Femur (tissue), 1 donor: ENCODE measurements at regions not wholly inside any gene's neighbourhood (a gene's known extent, or its start where the extent isn't known, plus 50 kb on each side); places are given as distances from the start of the nearest gene placed in this dataset.
A peak's percentile ranks its signal among the peaks of the same experiment; 100 is the strongest.

Experiments used
- DNase-seq: peaks from one replicate; pipeline ENCODE4 v3.0.0-alpha.2; 2017

DNA sequence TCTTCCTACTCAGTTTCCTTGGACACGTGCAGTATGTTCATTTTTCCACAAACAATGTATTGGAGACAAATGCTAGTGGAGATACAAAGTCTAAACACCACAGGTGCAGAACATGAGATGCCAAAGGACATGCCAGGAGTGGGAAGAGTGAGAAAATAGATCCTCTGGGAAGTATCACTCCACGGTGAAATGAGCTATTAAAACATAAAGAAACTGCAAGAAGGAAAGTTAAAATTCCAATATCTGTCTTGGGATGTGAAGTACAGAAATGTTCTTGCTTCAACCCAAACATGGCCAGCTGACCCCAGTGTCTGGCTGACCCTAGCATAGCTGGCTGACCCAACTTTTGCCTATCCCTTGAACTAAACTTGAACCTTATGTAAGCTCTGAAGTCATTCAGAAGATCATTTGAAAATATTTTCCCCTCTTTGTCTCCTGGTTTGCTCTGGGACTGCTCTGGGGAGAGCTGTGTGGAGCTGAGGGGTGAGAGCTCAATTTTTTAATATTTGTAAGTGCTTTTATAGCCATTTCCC is 59.5 kb downstream of the FZD1 start:
- peak; percentile 85 for DNase-seq

DNA sequence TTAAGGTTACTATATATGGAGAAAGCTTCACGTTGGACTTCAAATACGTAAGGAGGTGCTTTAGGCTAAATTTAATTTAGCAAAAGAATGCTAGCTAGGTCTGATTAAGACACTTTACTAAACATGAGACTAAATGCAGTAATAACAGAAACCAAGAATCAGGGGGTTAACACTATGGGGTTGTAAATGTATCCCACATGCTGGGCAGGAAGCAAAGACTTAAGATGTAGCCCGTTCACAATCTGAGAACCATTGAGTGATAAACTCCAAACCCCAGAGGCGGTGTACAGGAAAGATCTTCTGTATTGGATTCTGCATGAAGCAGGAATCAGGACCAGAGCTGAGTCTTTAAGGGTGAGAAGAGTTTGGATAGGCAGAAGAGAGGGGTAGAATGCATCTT is 60.4 kb downstream of the FZD1 start:
- DNase-seq, result no peak

DNA sequence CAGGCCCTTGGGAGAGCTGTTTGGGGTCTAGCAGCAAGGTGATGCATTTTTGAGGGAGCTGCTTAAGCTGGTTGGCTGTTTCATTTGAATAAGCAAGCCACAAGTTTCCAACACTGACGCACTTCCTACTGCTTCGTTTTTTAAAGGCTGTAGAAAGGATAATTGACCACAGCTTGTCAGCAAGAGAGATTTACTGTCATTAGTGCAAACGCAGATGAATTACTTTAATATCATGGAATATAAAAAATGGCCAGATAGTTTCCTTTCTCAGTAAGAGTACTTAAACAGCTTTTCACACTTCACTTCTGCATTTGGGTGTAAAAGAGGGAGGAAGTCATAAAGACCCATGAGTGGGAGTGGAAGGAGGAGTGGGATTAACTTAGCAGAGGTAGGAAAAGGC is 61.5 kb downstream of the FZD1 start:
- DNase-seq, result peak; percentile 33

DNA sequence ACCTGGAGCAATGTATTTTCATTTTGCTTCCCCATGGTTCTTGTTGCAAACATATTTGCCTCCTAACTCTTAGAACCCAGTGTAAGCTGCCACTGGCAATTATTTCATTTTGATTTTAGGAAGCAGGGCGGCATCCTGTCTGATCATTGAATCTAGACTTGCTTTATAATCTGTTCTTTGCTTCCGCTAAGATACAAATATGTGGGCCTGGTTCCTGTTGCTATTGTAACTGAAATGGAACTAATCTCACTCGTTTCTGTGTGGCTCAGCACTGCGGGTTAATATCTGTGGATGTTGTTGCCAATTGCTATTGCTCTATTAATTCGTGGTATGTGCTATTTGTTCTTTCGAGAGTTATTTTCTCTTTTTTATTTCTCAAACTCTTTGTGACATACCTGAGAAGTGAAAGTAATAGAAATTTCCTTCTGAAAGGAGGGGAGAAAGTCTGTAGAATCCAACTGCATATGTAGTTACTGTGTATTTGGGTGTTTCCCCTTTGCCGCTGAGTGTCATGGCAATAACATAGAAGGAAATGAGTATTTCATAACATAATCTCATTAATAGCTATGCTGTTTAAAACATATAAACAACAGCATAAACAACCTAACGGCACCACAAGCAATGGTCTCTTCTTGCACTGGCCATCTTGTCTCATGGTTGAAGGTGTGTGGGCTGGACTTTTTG is 62.4 kb downstream of the FZD1 start:
- no peak for DNase-seq

DNA sequence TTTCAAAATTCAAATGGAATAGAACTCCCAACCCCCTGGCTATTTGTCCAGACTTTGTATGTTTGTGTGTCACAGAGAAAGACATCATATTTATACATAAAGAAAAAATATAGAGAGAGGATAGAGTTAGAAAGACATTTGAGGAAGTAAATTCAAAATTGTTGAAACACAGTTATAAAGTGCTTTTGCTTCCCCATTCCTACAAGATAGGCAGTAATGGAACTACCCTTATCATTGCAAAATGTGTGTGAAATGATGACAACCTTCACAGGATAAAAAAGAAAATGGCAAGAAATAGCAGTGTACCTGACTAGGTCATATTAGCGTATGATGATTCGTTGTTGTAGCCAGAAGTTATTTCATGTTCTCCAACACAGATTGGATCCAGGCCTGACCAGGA is 63.1 kb downstream of the FZD1 start:
- no peak for DNase-seq

DNA sequence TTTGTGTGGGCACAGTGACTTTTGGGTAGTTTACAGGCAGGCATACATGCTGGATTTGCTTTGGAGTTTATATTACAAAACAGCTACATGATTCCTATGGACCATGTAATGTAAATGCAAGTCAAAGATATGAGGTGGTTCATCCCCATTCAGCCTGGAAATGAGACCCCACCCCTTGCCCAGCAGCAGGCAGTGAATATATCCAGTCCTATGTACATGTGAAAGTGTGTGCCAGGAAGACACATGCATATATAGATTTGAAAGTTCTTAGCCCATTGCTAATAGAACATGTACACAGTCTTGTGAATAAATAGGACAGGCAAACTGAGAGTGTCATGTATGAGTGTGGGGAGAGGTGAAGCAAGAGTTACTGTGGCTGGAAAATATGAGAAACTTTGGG is 65.3 kb downstream of the FZD1 start:
- no peak for DNase-seq

DNA sequence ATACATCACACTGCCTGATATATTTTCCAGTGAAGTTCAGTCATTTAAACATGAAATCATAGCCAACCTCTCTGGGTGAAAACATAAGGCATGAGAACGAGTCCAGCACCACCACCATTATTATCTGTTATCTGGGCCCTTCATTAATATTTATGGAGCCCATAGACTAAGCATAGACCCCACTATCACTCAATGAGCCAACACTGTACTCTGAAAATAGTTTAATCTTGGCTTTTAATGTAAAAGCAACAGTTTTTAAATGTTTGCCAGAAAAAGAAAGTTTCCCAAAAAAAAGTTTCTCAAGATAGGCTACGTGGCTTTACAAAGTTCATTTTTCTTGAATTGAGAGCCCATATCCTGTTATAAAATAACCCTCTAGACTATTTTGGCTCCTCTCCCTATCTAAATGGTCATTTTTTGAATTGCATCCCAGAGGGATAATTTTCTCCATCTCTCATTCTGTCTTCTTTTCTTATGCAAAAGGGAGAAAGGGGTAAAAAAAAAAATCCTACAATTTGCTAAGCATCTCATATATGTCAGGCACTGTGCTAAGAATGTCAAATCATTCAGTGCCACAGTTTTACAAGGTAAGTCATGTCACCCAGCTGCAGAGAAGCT is 66.1 kb downstream of the FZD1 start:
- DNase-seq, result no peak

DNA sequence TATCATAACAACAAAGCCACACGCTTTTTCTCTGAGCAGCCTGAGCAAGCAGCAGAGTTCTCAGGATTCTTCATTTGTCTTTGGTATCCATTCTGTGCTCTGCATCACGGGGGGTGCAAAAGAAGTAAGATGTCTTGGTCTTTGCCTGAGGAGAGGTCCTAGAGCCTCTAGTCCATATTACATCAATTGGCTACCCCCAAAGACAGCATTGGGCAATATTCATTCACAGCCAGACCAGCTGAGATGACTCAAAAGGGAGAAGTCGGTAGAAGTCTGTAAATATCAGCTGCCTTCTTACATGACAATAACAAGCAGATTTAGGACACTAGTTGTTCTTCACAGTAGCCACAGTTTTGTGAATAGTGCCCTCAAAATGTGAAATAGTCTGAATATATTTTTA is 66.6 kb downstream of the FZD1 start:
- DNase-seq, result no peak

DNA sequence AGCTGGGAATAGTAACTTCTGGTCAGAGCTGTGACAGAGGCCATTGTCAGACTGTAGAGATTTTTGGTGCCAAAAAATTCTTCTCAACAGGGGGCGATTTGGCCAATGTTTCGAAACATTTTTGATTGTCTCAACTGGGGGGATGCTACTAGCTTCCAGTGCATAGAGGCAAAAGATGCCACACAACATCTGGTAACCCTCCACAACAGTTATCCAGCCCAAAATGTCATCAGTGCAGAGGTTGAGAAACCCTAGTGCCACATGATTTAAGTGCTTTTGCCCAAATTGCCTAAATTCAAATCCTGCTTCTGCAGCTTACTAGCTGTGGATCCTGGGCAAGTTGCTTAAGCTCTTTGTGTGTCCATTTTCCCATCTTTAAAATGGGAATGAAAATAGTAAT is 71.9 kb downstream of the FZD1 start:
- DNase-seq, result no peak

DNA sequence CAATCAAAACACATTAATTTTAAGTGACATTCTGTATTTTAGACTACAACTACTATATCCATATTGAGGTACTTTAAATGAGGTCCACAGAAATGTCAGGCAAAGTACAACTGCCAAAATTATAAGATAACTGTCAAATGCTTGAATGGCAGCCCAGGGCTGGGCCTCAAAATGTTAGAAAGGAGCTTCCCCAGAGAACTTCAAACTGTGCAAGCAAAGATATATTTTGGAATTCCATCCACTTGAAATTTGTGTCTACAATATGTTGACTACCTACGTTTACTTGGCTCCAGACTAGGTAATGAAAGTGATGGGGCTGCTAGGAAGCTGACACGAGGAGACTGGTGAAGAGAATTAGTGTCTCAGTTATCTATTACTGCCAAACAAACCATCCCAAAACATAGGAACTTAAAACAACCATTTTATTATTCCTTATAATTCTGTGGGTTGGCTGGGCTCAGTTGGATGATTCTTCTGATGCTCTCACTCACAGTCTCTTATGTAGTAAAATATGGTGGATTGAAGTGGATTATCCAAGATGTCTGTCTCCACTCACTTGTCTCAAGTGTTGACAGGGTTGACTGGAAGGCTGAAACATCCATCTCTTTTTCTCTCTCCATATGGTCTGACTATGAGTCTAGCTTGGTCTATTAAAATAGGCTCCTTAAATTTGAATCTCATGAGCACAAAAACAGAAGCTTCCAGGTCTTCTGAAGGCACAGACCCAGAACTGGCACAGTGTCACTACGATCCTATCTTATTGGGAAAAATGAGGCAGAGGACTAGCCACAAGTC is 74.2 kb downstream of the FZD1 start:
- no peak for DNase-seq

DNA sequence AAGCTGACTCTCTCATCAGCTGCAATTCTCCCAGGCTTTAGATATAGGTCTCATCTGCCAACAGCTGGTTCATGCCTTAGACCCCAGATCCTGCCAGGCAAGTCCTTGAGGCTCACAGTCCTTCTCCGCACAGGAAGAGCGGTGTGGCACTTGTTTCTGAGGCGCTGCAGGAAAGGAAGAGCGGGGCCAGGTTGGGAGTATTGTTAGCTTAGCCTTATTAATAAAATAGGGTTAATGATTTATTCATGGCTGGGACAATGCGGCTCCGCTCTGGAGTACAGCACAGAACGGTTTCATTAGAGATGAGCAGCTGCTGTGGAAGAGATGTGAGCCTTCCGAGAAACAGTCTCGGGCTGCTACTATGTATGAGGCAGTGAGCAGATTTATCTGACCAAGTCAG is 78.1 kb downstream of the FZD1 start:
- DNase-seq, result peak; percentile 40

DNA sequence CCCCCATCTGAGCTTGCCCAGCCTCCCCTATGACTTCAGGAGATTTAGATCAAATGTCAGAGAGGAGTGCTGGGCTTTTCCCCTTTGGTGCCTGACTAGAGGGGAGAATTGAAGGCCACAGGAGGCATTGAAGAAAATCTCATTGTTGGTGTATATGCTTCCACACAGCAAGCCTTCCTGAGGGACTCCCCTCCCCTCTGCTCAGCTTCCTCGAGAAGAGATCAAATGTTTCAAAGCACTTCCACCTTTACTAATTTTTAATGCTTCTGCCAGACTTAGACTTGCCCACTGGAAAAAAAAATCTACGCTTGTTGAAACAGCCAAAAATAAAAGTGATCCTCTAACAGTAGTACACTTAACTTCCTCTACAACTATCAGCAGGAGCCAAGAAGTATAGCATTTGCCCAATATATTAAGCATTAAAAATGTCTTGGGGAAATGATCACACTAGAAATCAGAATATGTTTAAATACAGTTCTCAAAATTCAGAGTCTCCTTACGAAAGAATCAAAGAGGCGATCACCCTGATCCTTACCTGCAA is 79.3 kb downstream of the FZD1 start:
- DNase-seq, result no peak

DNA sequence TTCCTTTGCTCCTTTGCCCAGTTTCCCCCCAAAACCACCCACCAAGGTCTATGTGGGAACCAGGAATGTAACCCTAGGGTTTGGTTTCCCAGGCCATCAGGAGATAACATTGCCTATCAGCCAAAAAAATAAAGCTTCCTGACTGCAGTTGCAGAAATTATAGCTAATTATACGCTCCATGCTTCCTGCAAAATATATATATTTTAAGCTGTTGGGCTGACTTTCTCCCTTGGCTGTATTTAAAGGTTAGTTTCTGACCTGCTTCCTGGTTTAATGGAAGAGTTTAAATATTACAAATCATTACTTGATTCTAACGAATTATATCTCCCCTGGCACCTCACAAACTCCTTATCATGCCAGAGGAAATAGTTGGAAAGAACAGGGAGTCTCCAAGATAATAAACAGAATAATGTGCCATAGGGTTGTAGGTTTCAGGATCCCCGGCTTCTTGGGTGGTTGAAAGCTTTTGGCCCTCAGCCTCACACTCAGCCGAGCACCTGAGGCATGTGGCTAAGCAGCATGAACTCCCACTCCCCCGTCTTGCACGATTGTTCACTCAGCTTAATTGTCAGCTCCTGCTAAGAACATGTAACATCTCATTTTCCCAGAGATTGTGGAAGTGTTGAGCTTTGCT is 79.9 kb downstream of the FZD1 start:
- no peak for DNase-seq

DNA sequence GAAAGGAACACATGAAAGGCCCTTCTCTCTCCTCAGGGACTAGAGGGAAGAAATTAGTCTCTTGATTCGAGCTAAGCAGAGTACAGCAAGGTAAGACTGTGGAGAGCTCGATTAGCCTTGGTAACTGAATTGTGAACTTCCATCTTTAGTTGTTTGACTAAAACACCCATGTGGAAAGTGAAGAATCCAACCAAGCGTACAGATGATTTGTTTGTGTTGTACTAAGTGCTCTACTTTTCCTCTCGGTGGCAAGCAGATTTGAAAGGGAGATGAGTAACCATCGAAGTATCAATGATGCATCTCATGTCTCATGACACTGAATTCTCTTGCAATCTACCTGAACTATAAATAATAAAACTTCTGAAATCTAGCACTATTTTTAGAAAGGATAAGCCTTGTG is 80.7 kb downstream of the FZD1 start:
- DNase-seq, result no peak

DNA sequence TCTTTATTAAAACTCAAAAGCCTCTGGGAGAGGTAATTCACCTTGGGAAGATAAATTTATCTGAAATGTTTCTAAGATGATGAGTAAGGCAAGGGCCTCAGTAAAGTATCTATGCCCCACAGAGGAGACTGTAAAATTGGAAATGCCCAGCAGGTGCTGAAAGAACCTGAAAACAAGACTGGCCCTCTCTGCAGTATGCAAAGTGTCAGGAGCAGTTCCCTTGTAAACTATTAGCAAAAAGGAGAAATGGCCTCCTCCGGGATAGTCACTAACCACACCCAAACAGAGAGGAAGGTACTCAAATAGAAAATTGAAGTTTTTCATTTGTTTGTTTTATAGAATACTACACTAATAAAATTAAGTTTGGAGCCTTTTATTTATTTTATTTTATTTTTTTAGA is 81.2 kb downstream of the FZD1 start:
- no peak for DNase-seq

DNA sequence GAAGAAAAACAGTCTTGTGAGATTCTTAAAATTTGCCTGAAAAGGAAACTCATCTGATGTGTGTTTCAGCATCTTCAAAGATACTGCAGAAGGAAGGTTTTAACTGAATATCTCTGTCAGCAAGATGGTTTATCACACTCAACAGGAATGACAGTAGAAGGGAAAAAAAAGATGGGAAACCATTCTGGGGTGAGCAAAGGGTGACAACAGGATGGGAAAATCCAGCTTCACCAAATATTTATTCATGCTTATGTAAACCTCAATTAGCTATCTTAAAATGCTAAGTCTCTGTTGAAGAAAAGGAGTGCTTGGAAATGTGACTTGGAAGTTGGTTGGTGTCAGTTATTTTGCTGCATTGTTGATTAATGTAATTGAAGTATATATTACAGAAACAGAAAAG is 82.2 kb downstream of the FZD1 start:
- DNase-seq, result no peak

DNA sequence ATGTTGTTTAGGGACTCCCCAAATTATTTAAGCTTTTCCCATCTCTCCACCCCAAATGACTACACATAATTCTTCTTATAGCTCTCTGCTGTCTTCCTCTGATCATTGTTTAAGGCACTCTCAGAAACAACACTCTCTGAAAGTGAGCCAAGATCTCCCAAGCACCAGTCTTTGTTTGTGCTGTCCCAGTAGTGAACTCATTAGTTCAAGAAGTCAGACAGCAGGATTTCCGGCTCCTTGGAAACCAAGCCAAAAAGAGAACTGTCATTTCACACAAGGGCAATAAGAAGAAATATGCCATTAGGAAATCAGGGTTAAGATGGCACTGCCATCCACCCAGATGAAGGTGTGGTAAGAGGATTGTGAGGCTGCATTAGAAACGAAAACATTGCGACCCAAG is 83.1 kb downstream of the FZD1 start:
- DNase-seq, result peak; percentile 28

DNA sequence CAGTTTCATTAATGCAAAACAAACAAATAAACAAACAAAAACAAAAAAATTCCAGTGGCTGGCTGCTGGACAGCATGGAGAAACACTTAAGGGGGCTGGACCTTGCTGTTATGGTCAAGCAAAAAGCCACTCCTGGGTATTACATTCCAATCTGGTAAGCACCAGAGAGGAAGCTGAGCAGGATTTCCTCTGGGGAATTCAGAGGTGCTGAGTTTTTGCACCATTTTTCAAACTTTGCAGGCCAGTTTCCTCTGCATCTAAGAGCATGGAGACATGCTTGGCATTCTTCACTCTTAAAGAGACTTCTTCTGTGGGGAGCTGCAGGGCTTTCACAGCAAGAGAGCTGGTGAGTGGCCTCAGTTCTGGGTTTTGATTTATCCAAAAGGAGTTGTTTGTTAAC is 84.5 kb downstream of the FZD1 start:
- no peak for DNase-seq

DNA sequence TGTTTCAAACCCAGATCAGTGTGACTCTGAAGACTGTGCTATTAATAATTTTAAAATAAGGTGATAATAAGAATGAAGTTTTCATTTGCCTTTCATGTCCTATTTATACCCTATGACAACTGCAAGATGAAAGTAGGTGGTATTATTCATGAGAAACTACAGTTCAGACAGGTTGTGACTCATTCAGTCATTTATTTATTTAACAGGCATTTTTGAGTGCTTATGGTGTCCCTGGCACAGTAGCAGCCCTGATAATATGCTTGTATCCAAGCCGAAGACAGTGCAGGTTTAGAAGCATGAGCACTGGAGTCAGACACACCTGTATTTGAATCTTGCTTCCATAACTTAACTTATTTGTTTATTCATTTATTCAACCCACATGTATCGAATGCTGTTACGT is 87.1 kb downstream of the FZD1 start:
- DNase-seq, result no peak

DNA sequence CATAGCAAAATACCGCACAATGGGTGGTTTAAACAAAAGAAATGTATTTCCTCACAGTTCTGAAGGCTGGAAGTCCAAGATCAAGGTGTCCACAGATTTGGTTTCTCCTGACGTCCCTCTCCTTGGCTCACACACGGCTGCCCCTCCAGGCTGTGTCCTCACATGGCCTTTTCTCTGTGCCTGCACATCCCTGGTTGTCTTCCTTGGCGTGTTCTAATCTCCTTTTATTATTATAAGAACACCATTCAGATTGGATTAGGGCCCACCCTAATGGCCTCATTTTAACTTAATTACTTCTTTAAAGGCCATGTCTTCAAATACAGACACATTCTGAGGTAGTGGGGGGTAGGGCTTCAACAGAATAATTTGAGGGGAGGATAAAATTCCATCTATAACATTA is 87.9 kb downstream of the FZD1 start:
- DNase-seq, result no peak

DNA sequence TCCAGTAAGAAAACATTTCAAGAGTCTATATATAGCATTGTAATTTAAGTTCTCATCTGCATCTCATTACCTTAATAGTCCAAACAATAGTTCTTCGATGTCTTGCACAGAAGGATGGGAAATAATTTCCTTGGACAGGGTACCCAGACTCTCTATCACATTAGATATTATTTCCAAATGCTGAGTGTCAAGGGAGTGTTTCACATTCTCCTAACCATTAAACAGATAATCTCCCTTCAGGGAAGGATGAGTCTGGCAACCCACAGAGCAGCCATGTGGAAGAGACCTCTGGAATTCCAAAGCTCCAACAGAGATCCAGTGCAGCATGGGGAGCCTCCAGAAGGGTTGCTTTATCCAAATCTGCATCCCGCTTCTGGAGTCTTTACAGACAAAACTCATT is 89.6 kb downstream of the FZD1 start:
- DNase-seq, result peak; percentile 51

DNA sequence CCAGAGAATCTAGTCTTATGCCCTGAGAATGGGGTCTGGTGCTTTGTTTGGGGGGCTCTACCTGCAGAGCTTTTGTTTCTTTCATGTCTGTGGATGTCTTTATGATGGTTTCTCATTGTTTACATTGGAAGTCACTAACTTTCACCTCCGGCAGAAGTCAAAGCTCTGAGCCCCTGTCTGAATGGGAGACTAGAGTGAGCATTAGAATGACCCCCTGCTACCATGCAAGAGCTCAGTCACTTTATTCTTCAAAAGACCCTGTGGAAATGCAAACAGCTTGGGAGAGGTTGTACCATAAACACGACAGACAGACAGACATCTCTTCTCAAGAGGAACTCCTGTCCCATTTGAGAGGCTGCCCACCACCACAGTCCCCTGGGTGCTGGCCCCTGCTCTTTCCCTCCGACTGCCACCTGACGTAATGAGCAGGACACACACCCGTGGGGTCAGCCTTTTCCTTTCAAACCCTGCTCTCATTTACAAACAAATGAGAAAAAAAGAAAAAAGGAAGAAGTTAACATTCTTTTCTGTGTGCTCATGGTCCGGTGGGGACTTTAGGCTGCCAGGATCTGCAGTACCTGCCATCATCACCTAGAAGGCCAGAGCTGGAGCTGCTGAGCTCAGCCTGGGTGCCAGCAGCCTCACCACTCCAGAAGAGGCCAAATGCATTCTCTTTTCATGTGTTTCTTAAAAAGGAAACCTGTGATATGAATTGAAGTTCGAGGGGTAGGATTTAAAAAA is 91.6 kb downstream of the FZD1 start:
- DNase-seq, result no peak

DNA sequence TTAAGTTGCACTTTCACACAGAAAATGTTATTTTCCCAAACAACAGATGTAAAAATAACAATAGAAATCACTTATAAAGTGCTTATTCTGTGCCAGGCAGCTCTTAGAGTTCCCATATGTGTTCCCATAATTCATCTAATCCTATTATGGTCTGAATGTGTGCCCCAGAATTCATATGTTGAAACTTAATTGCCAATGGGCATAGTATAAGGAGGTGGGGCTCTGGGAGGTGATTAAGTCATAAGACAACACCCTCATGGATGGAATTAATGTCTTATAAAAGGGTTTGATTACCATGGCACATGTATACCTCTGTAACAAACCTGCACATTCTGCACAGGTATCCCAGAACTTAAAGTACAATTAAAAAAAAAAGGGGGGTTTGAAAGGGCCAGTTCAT is 92.7 kb downstream of the FZD1 start:
- no peak for DNase-seq
